Kidney (tissue), 13 donors: ENCODE measurements at regions not wholly inside any gene's neighbourhood (a gene's known extent, or its start where the extent isn't known, plus 50 kb on each side); places are given as distances from the start of the nearest gene placed in this dataset.

Experiments
- DNase-seq, 5 donors: peaks; one replicate each; pipeline ENCODE4 v3.0.0-alpha.2; 2013 to 2020
- FAIRE-seq: peaks from 2 replicates; lab custom pipeline; 2012; peaks lifted over from hg19 to GRCh38; lab: Jason Lieb, UNC
- H3K27ac ChIP-seq, 2 donors: one replicate each; pipeline ENCODE4 v1.7.0; 2013; ENCODE audit warnings: low read depth in 2 of 2, low read length in 2 of 2, inconsistent platforms in 1 of 2
- H3K27me3 ChIP-seq: one replicate; pipeline ENCODE4 v1.7.1; 2013; ENCODE audit warnings: low read length, inconsistent platforms; ENCODE audit not compliant: control insufficient read depth, insufficient read depth
- H3K36me3 ChIP-seq, 3 donors: one replicate each; pipeline versions ENCODE4 v1.7.0 to v1.7.1; 2013; ENCODE audit warnings: low read length in 3 of 3, control low read depth in 1 of 3, inconsistent platforms in 1 of 3; ENCODE audit not compliant: insufficient read depth in 3 of 3, control insufficient read depth in 2 of 3
- H3K4me1 ChIP-seq, 3 donors: one replicate each; pipeline versions ENCODE4 v1.7.0 to v1.7.1; 2013; ENCODE audit warnings: low read length in 3 of 3, inconsistent platforms in 1 of 3, low read depth in 1 of 3; ENCODE audit not compliant: control insufficient read depth in 2 of 3, insufficient read depth in 2 of 3
- H3K4me3 ChIP-seq, 3 donors: one replicate each; pipeline versions ENCODE4 v1.7.0 to v1.8.1; 2013; ENCODE audit warnings: low read length in 3 of 3, control low read depth in 1 of 3, inconsistent platforms in 1 of 3
- H3K9ac ChIP-seq, 3 donors: one replicate each; pipeline versions ENCODE4 v1.7.0 to v1.7.1; 2013; ENCODE audit warnings: low read length in 3 of 3, control low read depth in 1 of 3, inconsistent platforms in 1 of 3
- H3K9me3 ChIP-seq, 3 donors: one replicate each; pipeline versions ENCODE4 v1.7.0 to v1.7.1; 2013; ENCODE audit warnings: low read length in 3 of 3, control low read depth in 1 of 3, inconsistent platforms in 1 of 3; ENCODE audit not compliant: control insufficient read depth in 2 of 3, insufficient read depth in 1 of 3
- intact Hi-C: fragments of 100-400 bp; cut with DNase I; formaldehyde crosslinking; loops from one replicate; pipeline ENCODE4 v1.11.1; 2022
- TF ChIP-seq, protein P1 (sequence below): IDR thresholded peaks from 3 replicates; pipeline ENCODE4 v1.5.1; 2012; ENCODE audit warnings: mild to moderate bottlenecking, moderate library complexity, borderline replicate concordance; ENCODE audit not compliant: insufficient read depth; ENCODE audit errors: extremely low read depth
- donor health status: control.
- donor health status: control.
- donor health status: control.
- donor health status: control.
- donor health status: control.
- donor health status: DM: yes; HTN: yes; CAD: no.
- donor health status: Normal renal cell carcinoma (clear cell type).

DNA sequence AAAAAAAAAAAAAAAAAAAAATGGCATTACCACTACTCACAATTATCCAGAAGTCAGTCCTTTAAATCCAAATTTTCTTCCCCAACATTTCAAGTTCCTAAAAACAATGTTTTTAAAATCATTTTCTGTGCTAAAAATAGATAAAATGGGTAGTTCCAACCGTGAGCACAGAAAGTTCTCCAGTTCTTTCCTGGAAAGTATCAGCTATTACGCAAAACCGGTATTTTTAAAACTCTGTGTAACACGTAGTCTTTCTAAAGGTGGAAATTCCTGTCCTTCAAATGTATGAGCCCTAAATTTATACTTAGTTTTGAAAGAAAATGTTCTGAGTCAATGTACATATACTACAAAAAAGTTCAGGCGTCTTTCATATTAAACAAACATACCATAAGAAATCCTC is 83.5 kb upstream of the SCAF8 start:
- Histone ChIP-seq H3K27ac (peak overlapping the region in 1 of 2 donors; percentile 65), H3K4me3 (no peak overlapping the region), H3K27me3 (no peaks in the 10 kb centered on the region), H3K36me3 (no peaks in the 10 kb centered on the region), H3K9ac (no peak overlapping the region), H3K9me3 (no peaks in the 10 kb centered on the region), H3K4me1 (peaks cover 0 to 3% (median 2%) of the 10 kb centered on the region in 3 donors)
- TF ChIP-seq, protein P1, sequence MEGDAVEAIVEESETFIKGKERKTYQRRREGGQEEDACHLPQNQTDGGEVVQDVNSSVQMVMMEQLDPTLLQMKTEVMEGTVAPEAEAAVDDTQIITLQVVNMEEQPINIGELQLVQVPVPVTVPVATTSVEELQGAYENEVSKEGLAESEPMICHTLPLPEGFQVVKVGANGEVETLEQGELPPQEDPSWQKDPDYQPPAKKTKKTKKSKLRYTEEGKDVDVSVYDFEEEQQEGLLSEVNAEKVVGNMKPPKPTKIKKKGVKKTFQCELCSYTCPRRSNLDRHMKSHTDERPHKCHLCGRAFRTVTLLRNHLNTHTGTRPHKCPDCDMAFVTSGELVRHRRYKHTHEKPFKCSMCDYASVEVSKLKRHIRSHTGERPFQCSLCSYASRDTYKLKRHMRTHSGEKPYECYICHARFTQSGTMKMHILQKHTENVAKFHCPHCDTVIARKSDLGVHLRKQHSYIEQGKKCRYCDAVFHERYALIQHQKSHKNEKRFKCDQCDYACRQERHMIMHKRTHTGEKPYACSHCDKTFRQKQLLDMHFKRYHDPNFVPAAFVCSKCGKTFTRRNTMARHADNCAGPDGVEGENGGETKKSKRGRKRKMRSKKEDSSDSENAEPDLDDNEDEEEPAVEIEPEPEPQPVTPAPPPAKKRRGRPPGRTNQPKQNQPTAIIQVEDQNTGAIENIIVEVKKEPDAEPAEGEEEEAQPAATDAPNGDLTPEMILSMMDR: no peak
- FAIRE-seq: no peak
- DNase-seq: no peak
- intact Hi-C loops: no loop called here

DNA sequence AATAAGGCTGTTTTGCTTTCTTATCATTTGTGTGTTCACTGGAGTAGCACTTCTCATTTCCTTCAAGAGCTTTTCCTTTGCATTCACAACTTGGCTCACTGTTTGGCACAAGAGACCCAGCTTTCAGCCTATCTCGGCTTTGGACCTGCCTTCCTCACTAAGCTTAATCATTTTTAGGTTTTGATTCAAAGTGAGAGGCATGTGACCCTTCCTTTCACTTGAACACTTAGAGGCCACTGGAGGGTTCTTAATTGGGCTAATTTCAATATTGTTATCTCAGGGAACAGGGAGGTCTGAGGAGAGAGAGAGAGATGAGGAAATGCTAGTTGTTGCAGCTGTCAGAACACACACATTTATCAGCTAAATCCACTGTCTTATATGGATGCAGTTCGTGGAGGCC is 82.9 kb upstream of the SCAF8 start:
- intact Hi-C loops: no loop called here
- Histone ChIP-seq H3K4me3 (no peak overlapping the region), H3K9me3 (no peaks in the 10 kb centered on the region), H3K9ac (no peak overlapping the region), H3K36me3 (no peaks in the 10 kb centered on the region), H3K27ac (peak overlapping the region in 1 of 2 donors; percentile 65), H3K27me3 (no peaks in the 10 kb centered on the region), H3K4me1 (peaks cover 0 to 3% (median 2%) of the 10 kb centered on the region in 3 donors)
- TF ChIP-seq, protein P1: no peak
- DNase-seq (no peak), FAIRE-seq (no peak)

DNA sequence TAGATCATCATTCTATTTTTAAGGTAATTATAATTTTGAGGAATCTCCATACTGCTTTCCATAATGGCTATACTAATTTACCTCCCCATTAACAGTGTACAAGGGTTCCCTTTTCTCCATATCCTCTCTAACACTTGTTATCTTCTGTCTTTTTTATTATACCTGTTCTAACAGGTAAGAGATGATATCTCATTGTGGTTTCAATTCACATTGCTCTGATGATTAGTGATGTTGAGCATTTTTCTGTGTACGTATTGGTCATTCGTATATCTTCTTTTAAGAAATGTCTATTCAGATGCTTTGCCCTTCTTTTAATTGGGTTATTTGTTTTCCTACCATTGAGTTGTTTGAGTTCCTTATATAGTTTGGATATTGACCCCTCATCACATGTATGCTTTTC is 81.6 kb upstream of the SCAF8 start:
- intact Hi-C loops: no loop called here
- H3K9ac ChIP-seq: no peak overlapping the region
- DNase-seq: no peak
- H3K36me3 ChIP-seq: no peaks in the 10 kb centered on the region
- no peak overlapping the region for H3K4me3 ChIP-seq
- no peak overlapping the region for H3K27ac ChIP-seq
- no peaks in the 10 kb centered on the region for H3K9me3 ChIP-seq
- peaks cover 0 to 3% (median 2%) of the 10 kb centered on the region in 3 donors for H3K4me1 ChIP-seq
- FAIRE-seq: no peak
- H3K27me3 ChIP-seq: no peaks in the 10 kb centered on the region
- TF ChIP-seq, protein P1: no peak

DNA sequence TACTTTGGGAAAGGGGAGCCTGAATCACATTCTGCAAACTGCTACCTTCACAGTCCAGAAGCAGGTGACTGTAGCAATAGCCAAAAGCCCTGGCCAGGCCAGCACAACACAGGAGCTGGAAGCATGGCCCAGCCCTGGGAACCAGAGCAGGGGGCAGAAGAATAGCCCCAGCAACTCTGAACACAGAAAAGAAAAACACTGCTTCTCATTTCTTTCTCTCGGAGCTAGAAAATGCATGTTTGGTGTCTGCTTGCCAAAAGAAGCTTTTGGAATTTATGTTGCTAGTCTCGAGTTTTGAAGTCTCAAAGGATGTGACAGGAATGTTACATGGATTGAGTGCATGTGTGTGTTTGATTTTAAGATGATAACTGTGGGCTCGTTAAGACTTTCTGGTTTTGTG is 79.8 kb upstream of the SCAF8 start:
- no peak for FAIRE-seq
- Histone ChIP-seq H3K27me3 (no peaks in the 10 kb centered on the region), H3K36me3 (no peaks in the 10 kb centered on the region), H3K4me1 (peaks cover 0 to 3% (median 2%) of the 10 kb centered on the region in 3 donors), H3K4me3 (no peak overlapping the region), H3K27ac (peak overlapping the region in 1 of 2 donors; percentile 52), H3K9ac (no peak overlapping the region), H3K9me3 (no peaks in the 10 kb centered on the region)
- intact Hi-C loops: no loop called here
- TF ChIP-seq, protein P1: no peak
- peak in 1 of 5 donors; percentile 46 for DNase-seq
